ENCODE measurements at regions not wholly inside any gene's neighbourhood (a gene's known extent, or its start where the extent isn't known, plus 50 kb on each side); places are given as distances from the start of the nearest gene placed in this dataset.

GRCh38 chr10:78891741-78892140, 177.0 kb upstream of the ZMIZ1 start:
- Histone ChIP-seq H4K91ac (ENCODE audit: low read depth, low read length, poor library complexity) (no peak overlapping the region), H2BK15ac (ENCODE audit: low read length) (no peak overlapping the region), H2AK5ac (ENCODE audit: low read depth, low read length) (no peak overlapping the region), H3K18ac (ENCODE audit: low read length) (no peak overlapping the region), H3K4me1 (ENCODE audit: control insufficient read depth in 2 of 2, insufficient read depth in 1 of 2, low read depth in 1 of 2, low read length in 2 of 2) (peaks cover 0 to 8% of the 10 kb centered on the region in 2 donors), H3K27ac (replicated peaks; ENCODE audit: low read length) (no peak overlapping the region), H3K27me3 (ENCODE audit: control insufficient read depth in 3 of 3, insufficient read depth in 3 of 3, low read depth in 1 of 3, low read length in 3 of 3) (peaks cover 0 to 19% (median 0%) of the 10 kb centered on the region in 3 experiments), H2BK120ac (ENCODE audit: low read depth, low read length) (no peak overlapping the region), H3K4me3 (ENCODE audit: low read length in 2 of 2) (no peak overlapping the region), H3K4ac (ENCODE audit: low read length) (no peak overlapping the region), H2BK5ac (ENCODE audit: low read length) (no peak overlapping the region), H3K36me3 (replicated peaks in 1 of 2; ENCODE audit: control insufficient read depth in 2 of 2, insufficient read depth in 2 of 2, low read length in 2 of 2) (no peaks in the 10 kb centered on the region), H3K79me1 (ENCODE audit: low read depth, low read length) (no peaks in the 10 kb centered on the region), H2AFZ (ENCODE audit: low read length) (no peak overlapping the region), H4K8ac (ENCODE audit: low read depth, low read length) (no peak overlapping the region), H3K9me3 (replicated peaks in 1 of 2; ENCODE audit: control insufficient read depth in 2 of 2, insufficient read depth in 1 of 2, low read depth in 1 of 2, low read length in 2 of 2) (peaks cover 0 to under 1% of the 10 kb centered on the region in 2 donors), H3K9ac (ENCODE audit: low read depth, low read length, poor library complexity) (no peak overlapping the region), H3K4me2 (ENCODE audit: insufficient read depth, low read length, poor library complexity, severe bottlenecking) (no peak overlapping the region), H2BK12ac (ENCODE audit: low read length) (no peak overlapping the region), H3K14ac (ENCODE audit: low read length) (no peak overlapping the region), H3K23ac (ENCODE audit: low read depth, low read length, poor library complexity) (no peak overlapping the region)
- no peak for DNase-seq (ENCODE audit: low spot score)
- no CpG with 5 or more reads among the region's 2 CpGs for WGBS, 2 donors (ENCODE audit: extremely low coverage in 2 of 2, insufficient read length in 2 of 2, insufficient replicate concordance in 1 of 2)

- H3K9ac ChIP-seq (ENCODE audit: low read depth, low read length, poor library complexity) = no peak overlapping the region
- H3K36me3 ChIP-seq (replicated peaks in 1 of 2; ENCODE audit: control insufficient read depth in 2 of 2, insufficient read depth in 2 of 2, low read length in 2 of 2) = no peaks in the 10 kb centered on the region
- H2BK15ac ChIP-seq (ENCODE audit: low read length) = no peak overlapping the region
- no peak overlapping the region for H4K91ac ChIP-seq (ENCODE audit: low read depth, low read length, poor library complexity)
- no CpG with 5 or more reads among the region's 7 CpGs for WGBS, 2 donors (ENCODE audit: extremely low coverage in 2 of 2, insufficient read length in 2 of 2, insufficient replicate concordance in 1 of 2)
- H2BK5ac ChIP-seq (ENCODE audit: low read length) = no peak overlapping the region
- H2AFZ ChIP-seq (ENCODE audit: low read length) = no peak overlapping the region
- H2BK120ac ChIP-seq (ENCODE audit: low read depth, low read length) = no peak overlapping the region
- H4K8ac ChIP-seq (ENCODE audit: low read depth, low read length) = no peak overlapping the region
- no peak overlapping the region for H3K27ac ChIP-seq (replicated peaks; ENCODE audit: low read length)
- H3K23ac ChIP-seq (ENCODE audit: low read depth, low read length, poor library complexity) = no peak overlapping the region
- no peak for DNase-seq (ENCODE audit: low spot score)
- peaks cover 0 to 8% of the 10 kb centered on the region in 2 donors for H3K4me1 ChIP-seq (ENCODE audit: control insufficient read depth in 2 of 2, insufficient read depth in 1 of 2, low read depth in 1 of 2, low read length in 2 of 2)
- H3K18ac ChIP-seq (ENCODE audit: low read length) = no peak overlapping the region
- no peaks in the 10 kb centered on the region for H3K9me3 ChIP-seq (replicated peaks in 1 of 2; ENCODE audit: control insufficient read depth in 2 of 2, insufficient read depth in 1 of 2, low read depth in 1 of 2, low read length in 2 of 2)
- H3K4me3 ChIP-seq (ENCODE audit: low read length in 2 of 2) = no peak overlapping the region
- H2AK5ac ChIP-seq (ENCODE audit: low read depth, low read length) = peak overlapping the region; percentile 36
- H3K79me1 ChIP-seq (ENCODE audit: low read depth, low read length) = no peaks in the 10 kb centered on the region
- H3K27me3 ChIP-seq (ENCODE audit: control insufficient read depth in 3 of 3, insufficient read depth in 3 of 3, low read depth in 1 of 3, low read length in 3 of 3) = peaks cover 0 to 19% (median 0%) of the 10 kb centered on the region in 3 experiments
- no peak overlapping the region for H3K4me2 ChIP-seq (ENCODE audit: insufficient read depth, low read length, poor library complexity, severe bottlenecking)
- H3K14ac ChIP-seq (ENCODE audit: low read length) = no peak overlapping the region
- no peak overlapping the region for H2BK12ac ChIP-seq (ENCODE audit: low read length)
- no peak overlapping the region for H3K4ac ChIP-seq (ENCODE audit: low read length)
These were observed 176.2 kb upstream of the ZMIZ1 start for GRCh38 chr10:78892338-78893176.

- H3K4me1 ChIP-seq (ENCODE audit: control insufficient read depth in 2 of 2, insufficient read depth in 1 of 2, low read depth in 1 of 2, low read length in 2 of 2) = peaks cover 0 to 8% of the 10 kb centered on the region in 2 donors
- no peak overlapping the region for H3K4me3 ChIP-seq (ENCODE audit: low read length in 2 of 2)
- peaks cover 0 to 19% (median 0%) of the 10 kb centered on the region in 3 experiments for H3K27me3 ChIP-seq (ENCODE audit: control insufficient read depth in 3 of 3, insufficient read depth in 3 of 3, low read depth in 1 of 3, low read length in 3 of 3)
- no peak for DNase-seq (ENCODE audit: low spot score)
- H3K4me2 ChIP-seq (ENCODE audit: insufficient read depth, low read length, poor library complexity, severe bottlenecking) = no peak overlapping the region
- no peaks in the 10 kb centered on the region for H3K9me3 ChIP-seq (replicated peaks in 1 of 2; ENCODE audit: control insufficient read depth in 2 of 2, insufficient read depth in 1 of 2, low read depth in 1 of 2, low read length in 2 of 2)
- no peak overlapping the region for H2BK120ac ChIP-seq (ENCODE audit: low read depth, low read length)
- H3K27ac ChIP-seq (replicated peaks; ENCODE audit: low read length) = no peak overlapping the region
- no peak overlapping the region for H2BK15ac ChIP-seq (ENCODE audit: low read length)
- no peak overlapping the region for H3K14ac ChIP-seq (ENCODE audit: low read length)
- no peak overlapping the region for H3K4ac ChIP-seq (ENCODE audit: low read length)
- H3K36me3 ChIP-seq (replicated peaks in 1 of 2; ENCODE audit: control insufficient read depth in 2 of 2, insufficient read depth in 2 of 2, low read length in 2 of 2) = no peaks in the 10 kb centered on the region
- no peak overlapping the region for H3K23ac ChIP-seq (ENCODE audit: low read depth, low read length, poor library complexity)
- no peak overlapping the region for H3K18ac ChIP-seq (ENCODE audit: low read length)
- no peaks in the 10 kb centered on the region for H3K79me1 ChIP-seq (ENCODE audit: low read depth, low read length)
- no CpG with 5 or more reads among the region's 5 CpGs for WGBS, 2 donors (ENCODE audit: extremely low coverage in 2 of 2, insufficient read length in 2 of 2, insufficient replicate concordance in 1 of 2)
- no peak overlapping the region for H2AK5ac ChIP-seq (ENCODE audit: low read depth, low read length)
- no peak overlapping the region for H2AFZ ChIP-seq (ENCODE audit: low read length)
- no peak overlapping the region for H4K8ac ChIP-seq (ENCODE audit: low read depth, low read length)
- H4K91ac ChIP-seq (ENCODE audit: low read depth, low read length, poor library complexity) = no peak overlapping the region
- H2BK12ac ChIP-seq (ENCODE audit: low read length) = no peak overlapping the region
- no peak overlapping the region for H3K9ac ChIP-seq (ENCODE audit: low read depth, low read length, poor library complexity)
- H2BK5ac ChIP-seq (ENCODE audit: low read length) = no peak overlapping the region
These were observed 175.5 kb upstream of the ZMIZ1 start for GRCh38 chr10:78893217-78893616.

- Histone ChIP-seq H4K8ac (ENCODE audit: low read depth, low read length) (no peak overlapping the region), H3K27ac (replicated peaks; ENCODE audit: low read length) (no peak overlapping the region), H3K79me1 (ENCODE audit: low read depth, low read length) (no peaks in the 10 kb centered on the region), H3K4me2 (ENCODE audit: insufficient read depth, low read length, poor library complexity, severe bottlenecking) (no peak overlapping the region), H3K27me3 (ENCODE audit: control insufficient read depth in 3 of 3, insufficient read depth in 3 of 3, low read depth in 1 of 3, low read length in 3 of 3) (peaks cover 0 to 19% (median 0%) of the 10 kb centered on the region in 3 experiments), H3K4ac (ENCODE audit: low read length) (no peak overlapping the region), H3K14ac (ENCODE audit: low read length) (no peak overlapping the region), H2AFZ (ENCODE audit: low read length) (no peak overlapping the region), H2BK15ac (ENCODE audit: low read length) (no peak overlapping the region), H3K23ac (ENCODE audit: low read depth, low read length, poor library complexity) (no peak overlapping the region), H2BK12ac (ENCODE audit: low read length) (no peak overlapping the region), H2BK120ac (ENCODE audit: low read depth, low read length) (no peak overlapping the region), H2AK5ac (ENCODE audit: low read depth, low read length) (peak overlapping the region; percentile 15), H3K36me3 (replicated peaks in 1 of 2; ENCODE audit: control insufficient read depth in 2 of 2, insufficient read depth in 2 of 2, low read length in 2 of 2) (no peaks in the 10 kb centered on the region), H3K9ac (ENCODE audit: low read depth, low read length, poor library complexity) (no peak overlapping the region), H4K91ac (ENCODE audit: low read depth, low read length, poor library complexity) (no peak overlapping the region), H3K4me3 (ENCODE audit: low read length in 2 of 2) (no peak overlapping the region), H3K18ac (ENCODE audit: low read length) (no peak overlapping the region), H3K9me3 (replicated peaks in 1 of 2; ENCODE audit: control insufficient read depth in 2 of 2, insufficient read depth in 1 of 2, low read depth in 1 of 2, low read length in 2 of 2) (no peaks in the 10 kb centered on the region), H2BK5ac (ENCODE audit: low read length) (no peak overlapping the region), H3K4me1 (ENCODE audit: control insufficient read depth in 2 of 2, insufficient read depth in 1 of 2, low read depth in 1 of 2, low read length in 2 of 2) (peaks cover 0 to 8% of the 10 kb centered on the region in 2 donors)
- DNase-seq (ENCODE audit: low spot score) = no peak
- WGBS, 2 donors (ENCODE audit: extremely low coverage in 2 of 2, insufficient read length in 2 of 2, insufficient replicate concordance in 1 of 2) = no CpG with 5 or more reads among the region's 12 CpGs
These were observed 174.5 kb upstream of the ZMIZ1 start for GRCh38 chr10:78894089-78894840.

Measured in neuronal stem cell (in vitro differentiated cells).